H1 (cell line): ENCODE measurements at regions not wholly inside any gene's neighbourhood (a gene's known extent, or its start where the extent isn't known, plus 50 kb on each side); places are given as distances from the start of the nearest gene placed in this dataset.

Experiments
- CTCF ChIA-PET: fragments of 300-600 bp; sonication (Branson Sonifier 250); formaldehyde crosslinking; loops from one replicate; lab custom pipeline; 2021; ENCODE audit not compliant: partially characterized antibody; lab: Charles Lee
- POLR2A ChIA-PET: fragments of 300-600 bp; sonication (Branson Sonifier 250); formaldehyde crosslinking; loops from one replicate; lab custom pipeline; 2021; ENCODE audit warnings: inconsistent platforms; ENCODE audit not compliant: partially characterized antibody; lab: Charles Lee
- DNase-seq, 2 experiments: peaks; one replicate each; pipeline versions ENCODE4 v3.0.0 to v3.0.0-alpha.2; 2010 to 2022; ENCODE audit warnings: low spot score in 2 of 2, low read depth in 1 of 2, mixed read lengths in 1 of 2
- FAIRE-seq: peaks from 2 replicates; lab custom pipeline; 2011; peaks lifted over from hg19 to GRCh38; lab: Jason Lieb, UNC
- H2AFZ ChIP-seq: 2 replicates; pipeline ENCODE4 v1.8.1; 2012; ENCODE audit warnings: low read length, inconsistent platforms
- H2AK5ac ChIP-seq: 2 replicates; pipeline ENCODE4 v1.6.1; 2013; ENCODE audit warnings: low read depth, low read length
- H2BK120ac ChIP-seq: replicated peaks from 2 replicates; pipeline ENCODE3; 2013; ENCODE audit warnings: low read depth, low read length, inconsistent platforms
- H2BK12ac ChIP-seq: 2 replicates; pipeline ENCODE4 v1.6.1; 2013; ENCODE audit warnings: low read depth, low read length
- H2BK15ac ChIP-seq: 2 replicates; pipeline ENCODE4 v1.6.1; 2013; ENCODE audit warnings: low read length
- H2BK20ac ChIP-seq: 2 replicates; pipeline ENCODE4 v1.6.1; 2013; ENCODE audit warnings: low read length
- H2BK5ac ChIP-seq: 2 replicates; pipeline ENCODE4 v1.6.1; 2013; ENCODE audit warnings: low read depth, low read length
- H3K14ac ChIP-seq: 2 replicates; pipeline ENCODE4 v1.6.1; 2013; ENCODE audit warnings: inconsistent platforms; ENCODE audit not compliant: insufficient read length
- H3K18ac ChIP-seq: 2 replicates; pipeline ENCODE4 v1.6.1; 2013; ENCODE audit warnings: low read length; ENCODE audit errors: extremely low read depth
- H3K23ac ChIP-seq: 2 replicates; pipeline ENCODE4 v1.6.1; 2013; ENCODE audit warnings: inconsistent platforms; ENCODE audit not compliant: insufficient read length
- H3K23me2 ChIP-seq: 2 replicates; pipeline ENCODE4 v1.6.1; 2013; ENCODE audit warnings: low read depth, low read length
- H3K27ac ChIP-seq: 2 replicates; pipeline ENCODE4 v1.6.1; 2011; ENCODE audit warnings: low read depth, low read length, inconsistent platforms
- H3K27me3 ChIP-seq, 4 experiments: replicated peaks in 1 of 4; 1 replicate in 1 of 4; 2 replicates in 3 of 4; pipeline versions ENCODE4 v1.6.1 to v1.8.1; 2011 to 2013; ENCODE audit warnings: low read length in 3 of 4, mild to moderate bottlenecking in 3 of 4, inconsistent platforms in 2 of 4, mixed read lengths in 2 of 4, moderate library complexity in 1 of 4; ENCODE audit not compliant: control insufficient read depth in 3 of 4, insufficient read depth in 3 of 4; ENCODE audit errors: extremely low read depth in 1 of 4
- H3K36me3 ChIP-seq, 4 experiments: 2 replicates each; pipeline versions ENCODE4 v1.6.1 to v1.8.1; 2011 to 2013; ENCODE audit warnings: mild to moderate bottlenecking in 4 of 4, low read length in 3 of 4, moderate library complexity in 2 of 4, control low read depth in 1 of 4, inconsistent platforms in 1 of 4; ENCODE audit not compliant: insufficient read depth in 4 of 4, control insufficient read depth in 2 of 4
- H3K4ac ChIP-seq: replicated peaks from 2 replicates; pipeline ENCODE3; 2013; ENCODE audit warnings: low read length, low read depth, mixed read lengths, inconsistent platforms; ENCODE audit not compliant: insufficient read length
- H3K4me1 ChIP-seq, 4 experiments: replicated peaks in 1 of 4; 1 replicate in 1 of 4; 2 replicates in 3 of 4; pipeline versions ENCODE4 v1.6.1 to v1.8.1; 2011 to 2013; ENCODE audit warnings: low read length in 3 of 4, inconsistent platforms in 2 of 4, mixed read lengths in 1 of 4; ENCODE audit not compliant: insufficient read depth in 4 of 4, control insufficient read depth in 3 of 4
- H3K4me2 ChIP-seq, 2 experiments: 2 replicates each; pipeline versions ENCODE4 v1.6.1 to v1.8.1; 2011 to 2013; ENCODE audit warnings: low read depth in 2 of 2, low read length in 2 of 2, control low read depth in 1 of 2, inconsistent platforms in 1 of 2, mild to moderate bottlenecking in 1 of 2; ENCODE audit not compliant: insufficient read depth in 1 of 2
- H3K4me3 ChIP-seq, 4 experiments: fragments of 200-600, 300-600 bp in 1 of 4; sonication (generic), shearing (Covaris generic), sonication (Bioruptor Twin) in 1 of 4; 2 replicates each; pipeline versions ENCODE4 v1.5.1 to v1.8.1; 2011 to 2016; ENCODE audit warnings: low read length in 4 of 4, low read depth in 3 of 4, control low read depth in 2 of 4, inconsistent platforms in 2 of 4, mild to moderate bottlenecking in 2 of 4, mixed read lengths in 1 of 4, moderate library complexity in 1 of 4; ENCODE audit not compliant: insufficient read depth in 2 of 4; ENCODE audit errors: extremely low read depth in 1 of 4
- H3K56ac ChIP-seq: replicated peaks from 2 replicates; pipeline ENCODE3; 2013; ENCODE audit warnings: low read depth, mild to moderate bottlenecking, mixed read lengths, low read length, inconsistent platforms; ENCODE audit not compliant: insufficient read length
- H3K79me1 ChIP-seq: 2 replicates; pipeline ENCODE4 v1.6.1; 2013; ENCODE audit warnings: low read depth, low read length, control low read depth
- H3K79me2 ChIP-seq, 2 experiments: 2 replicates each; pipeline versions ENCODE4 v1.6.1 to v1.8.1; 2012 to 2013; ENCODE audit warnings: low read length in 2 of 2, mild to moderate bottlenecking in 2 of 2, inconsistent platforms in 1 of 2; ENCODE audit not compliant: insufficient read depth in 2 of 2, control insufficient read depth in 1 of 2
- H3K9ac ChIP-seq, 4 experiments: replicated peaks in 1 of 4; 1 replicate in 1 of 4; 2 replicates in 3 of 4; pipeline versions ENCODE4 v1.6.1 to v1.8.1; 2011 to 2013; ENCODE audit warnings: low read depth in 3 of 4, low read length in 3 of 4, control low read depth in 2 of 4, mild to moderate bottlenecking in 2 of 4, moderate library complexity in 2 of 4, inconsistent platforms in 1 of 4; ENCODE audit errors: extremely low read depth in 1 of 4
- H3K9me3 ChIP-seq, 2 experiments: 2 replicates each; pipeline versions ENCODE4 v1.6.1 to v1.8.1; 2012 to 2013; ENCODE audit warnings: mild to moderate bottlenecking in 2 of 2, moderate library complexity in 2 of 2, control low read depth in 1 of 2, inconsistent platforms in 1 of 2, low read depth in 1 of 2, low read length in 1 of 2, mixed read lengths in 1 of 2; ENCODE audit not compliant: insufficient read depth in 2 of 2
- H4K20me1 ChIP-seq, 2 experiments: replicated peaks in 1 of 2; 2 replicates each; pipeline versions ENCODE3 to v1.8.1; 2011 to 2013; ENCODE audit warnings: inconsistent platforms in 2 of 2, low read length in 2 of 2, mild to moderate bottlenecking in 1 of 2; ENCODE audit not compliant: insufficient read depth in 2 of 2, control insufficient read depth in 1 of 2
- H4K5ac ChIP-seq: 2 replicates; pipeline ENCODE4 v1.6.1; 2013; ENCODE audit warnings: low read length, low read depth, mixed read lengths, inconsistent platforms; ENCODE audit not compliant: insufficient read length
- H4K8ac ChIP-seq: 2 replicates; pipeline ENCODE4 v1.8.0; 2013; ENCODE audit warnings: mild to moderate bottlenecking, moderate library complexity, low read length, inconsistent platforms; ENCODE audit not compliant: insufficient read depth; ENCODE audit errors: extremely low read depth
- H4K91ac ChIP-seq: replicated peaks from 2 replicates; pipeline ENCODE3; 2013; ENCODE audit warnings: low read length, mixed read lengths, inconsistent platforms; ENCODE audit not compliant: insufficient read length
- WGBS, 2 experiments: shearing (Covaris generic) in 1 of 2; methylation state at CpG; one replicate each; pipeline versions ENCODE4 v1.1.6 to v1.1.7; 2013 to 2015; ENCODE audit warnings: low lambda C conversion rate in 2 of 2, mixed read lengths in 2 of 2, inconsistent platforms in 1 of 2, low coverage in 1 of 2, missing lambda C conversion rate in 1 of 2; ENCODE audit not compliant: insufficient replicate concordance in 2 of 2, insufficient coverage in 1 of 2, insufficient read length in 1 of 2; ENCODE audit errors: extremely low coverage in 1 of 2, missing lambda C conversion rate in 1 of 2; 5-methylcytosine and 5-hydroxymethylcytosine counted together

DNA sequence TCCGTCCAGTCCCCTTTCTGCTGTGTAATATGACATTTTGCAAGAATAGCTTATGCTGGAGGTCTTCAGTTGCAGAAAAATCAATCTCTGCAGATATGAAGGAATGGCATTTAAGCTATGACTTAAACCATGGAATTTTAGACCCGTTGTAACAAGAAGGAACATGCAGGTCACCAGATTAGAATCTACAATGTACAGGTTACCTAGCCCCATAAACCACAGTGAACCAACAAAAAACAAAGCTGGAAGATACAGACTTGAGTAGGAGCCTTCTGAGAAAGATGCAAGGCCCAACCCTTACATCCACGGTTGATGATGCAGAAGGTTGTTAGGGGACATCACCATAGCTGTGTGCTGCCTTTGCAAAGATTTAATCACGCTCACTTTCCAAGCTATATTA, 132.5 kb downstream of the WT1 start:
- Histone ChIP-seq H2BK12ac (no peak overlapping the region), H2AFZ (no peak overlapping the region), H3K18ac (no peak overlapping the region), H3K4ac (no peak overlapping the region), H3K27me3 (no peaks in the 10 kb centered on the region), H4K5ac (no peak overlapping the region), H2AK5ac (no peak overlapping the region), H3K36me3 (no peaks in the 10 kb centered on the region), H3K9me3 (no peaks in the 10 kb centered on the region), H3K27ac (no peak overlapping the region), H3K23ac (no peak overlapping the region), H3K79me2 (no peaks in the 10 kb centered on the region), H2BK15ac (no peak overlapping the region), H2BK5ac (no peak overlapping the region), H3K56ac (no peak overlapping the region), H3K4me2 (no peak overlapping the region), H3K9ac (no peak overlapping the region), H4K20me1 (no peaks in the 10 kb centered on the region), H4K8ac (no peak overlapping the region), H3K23me2 (no peaks in the 10 kb centered on the region), H2BK20ac (no peak overlapping the region), H4K91ac (no peak overlapping the region), H3K4me1 (no peaks in the 10 kb centered on the region), H3K4me3 (no peak overlapping the region), H3K79me1 (no peaks in the 10 kb centered on the region), H3K14ac (no peak overlapping the region), H2BK120ac (no peak overlapping the region)
- FAIRE-seq (no peak), DNase-seq (no peak)
- POLR2A ChIA-PET: interaction anchor here (0.6 kb wide), 1 partner anchor 66 kb away, joined by 3 read pairs; no protein-coding TSS in a partner anchor
- WGBS, 2 experiments: 84% methylated on average over 4 of the region's 4 CpGs; no CpG with 5 or more reads in 1 of the 2 experiments
- CTCF ChIA-PET: interaction anchor here (1.2 to 3.3 kb wide), 7 partner anchors 9 to 71 kb away, joined by 3 to 22 read pairs (median 7); no protein-coding TSS in a partner anchor
